Calu3 (cell line): ENCODE measurements at regions not wholly inside any gene's neighbourhood (a gene's known extent, or its start where the extent isn't known, plus 50 kb on each side); places are given as distances from the start of the nearest gene placed in this dataset.

Experiments used
- BruUV-seq: library from RNA; stranded (reverse); fragments of 400-500 nt; replicated peaks from 2 replicates; lab custom pipeline; 2021; lab: Mats Ljungman, UMichigan
- CTCF ChIA-PET: fragments of 300-600 bp; sonication (Branson Sonifier 250); formaldehyde crosslinking; loops from one replicate; lab custom pipeline; 2022; ENCODE audit warnings: antibody characterized with exemption; lab: Charles Lee
- DNase-seq: peaks from one replicate; pipeline ENCODE4 v3.0.0; 2022
- H3K27ac Mint-ChIP-seq: one replicate; pipeline ENCODE4 v1.8.0; 2022; ENCODE audit warnings: mixed read lengths; ENCODE audit not compliant: unreplicated experiment
- H3K27me3 Mint-ChIP-seq: one replicate; pipeline ENCODE4 v1.8.0; 2022; ENCODE audit warnings: mixed read lengths; ENCODE audit not compliant: unreplicated experiment
- H3K36me3 Mint-ChIP-seq: one replicate; pipeline ENCODE4 v1.8.0; 2022; ENCODE audit warnings: mild to moderate bottlenecking, moderate library complexity, mixed read lengths; ENCODE audit not compliant: insufficient read depth, unreplicated experiment
- H3K4me1 Mint-ChIP-seq: one replicate; pipeline ENCODE4 v1.8.0; 2022; ENCODE audit warnings: mild to moderate bottlenecking, low read depth, mixed read lengths; ENCODE audit not compliant: unreplicated experiment
- H3K4me3 Mint-ChIP-seq: one replicate; pipeline ENCODE4 v1.8.0; 2022; ENCODE audit warnings: mild to moderate bottlenecking, low read depth, moderate library complexity, mixed read lengths; ENCODE audit not compliant: unreplicated experiment
- H3K9me3 Mint-ChIP-seq: one replicate; pipeline ENCODE4 v1.8.0; 2022; ENCODE audit warnings: low read depth, mixed read lengths; ENCODE audit not compliant: unreplicated experiment
- CTCF ChIP-seq: fragments of 200-600 bp; IDR thresholded peaks from one replicate; pipeline ENCODE4 v1.8.0; 2022; ENCODE audit warnings: antibody characterized with exemption; ENCODE audit not compliant: unreplicated experiment
- intact Hi-C: fragments of 100-400 bp; cut with micrococcal nuclease; formaldehyde crosslinking; loops from one replicate; pipeline ENCODE4 v1.10.0; 2022; ENCODE audit not compliant: unreplicated experiment

DNA sequence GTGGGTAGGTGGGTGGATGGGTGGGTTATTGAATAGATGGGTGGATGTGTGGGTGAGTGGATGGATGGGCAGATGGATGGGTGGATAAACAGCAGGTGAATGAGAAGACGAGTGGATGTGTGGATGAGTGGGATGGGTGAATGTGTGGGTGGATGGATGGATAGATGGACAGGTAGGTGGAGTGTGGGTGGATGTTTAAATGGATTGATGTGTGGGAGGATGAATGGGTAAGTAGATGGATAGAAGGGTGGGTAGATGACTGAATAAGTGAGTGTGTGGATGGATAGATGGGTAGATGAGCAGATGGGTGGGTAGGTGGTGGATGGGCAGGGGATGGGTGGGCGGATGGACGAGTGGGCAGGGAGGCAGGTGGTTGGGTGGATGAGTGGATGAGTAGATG lies 397.6 kb upstream of the IRX4 start:
- Mint-ChIP-seq H3K27me3 (no peaks in the 10 kb centered on the region), H3K36me3 (no peaks in the 10 kb centered on the region), H3K27ac (no peak overlapping the region), H3K4me3 (no peak overlapping the region), H3K9me3 (peaks cover 12% of the 10 kb centered on the region), H3K4me1 (no peaks in the 10 kb centered on the region)
- no peak for TF ChIP-seq CTCF
- intact Hi-C loops = no loop called here
- CTCF ChIA-PET = no interaction called here
- no TSS peak for BruUV-seq
- DNase-seq = no peak

DNA sequence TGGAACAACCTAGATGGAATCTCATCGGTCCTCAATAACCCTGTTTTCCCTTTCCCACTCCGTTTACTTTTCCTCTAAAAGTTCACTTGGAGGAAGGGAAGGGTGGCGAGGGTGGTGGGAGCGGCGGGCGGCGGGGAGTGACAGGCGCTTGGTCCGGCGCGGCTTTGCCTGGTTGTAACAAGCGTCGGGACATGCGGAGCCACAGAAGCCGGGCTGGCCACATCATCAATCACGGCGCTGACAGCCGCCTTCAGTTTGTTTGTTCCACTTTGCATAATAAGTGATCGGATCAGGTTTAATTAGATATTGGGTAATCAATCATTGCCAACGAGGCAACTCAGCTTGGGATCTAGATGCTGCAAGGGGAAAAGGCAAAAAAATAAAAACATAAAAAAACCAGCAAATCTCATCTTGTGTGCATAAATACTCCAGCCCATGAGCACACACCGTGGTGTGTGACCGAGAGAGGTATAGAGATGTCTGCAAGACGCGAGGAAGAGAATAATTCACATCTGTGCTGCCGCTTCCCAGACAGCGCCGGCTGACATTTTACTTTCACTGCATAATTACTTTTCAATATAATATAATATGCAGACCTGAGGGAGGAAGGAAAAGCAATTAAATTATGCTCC lies 396.2 kb upstream of the IRX4 start:
- no TSS peak for BruUV-seq
- Mint-ChIP-seq H3K9me3 (peaks cover 18% of the 10 kb centered on the region), H3K4me1 (no peaks in the 10 kb centered on the region), H3K4me3 (no peak overlapping the region), H3K36me3 (no peaks in the 10 kb centered on the region), H3K27me3 (no peaks in the 10 kb centered on the region), H3K27ac (no peak overlapping the region)
- DNase-seq = no peak
- CTCF ChIA-PET = no interaction called here
- intact Hi-C loops = no loop called here
- TF ChIP-seq CTCF = no peak

- H3K9me3 Mint-ChIP-seq = peaks cover 18% of the 10 kb centered on the region
- H3K36me3 Mint-ChIP-seq = no peaks in the 10 kb centered on the region
- no peaks in the 10 kb centered on the region for H3K4me1 Mint-ChIP-seq
- no peak overlapping the region for H3K27ac Mint-ChIP-seq
- no peak for DNase-seq
- H3K27me3 Mint-ChIP-seq = no peaks in the 10 kb centered on the region
- CTCF ChIA-PET = no interaction called here
- no peak for TF ChIP-seq CTCF
- no peak overlapping the region for H3K4me3 Mint-ChIP-seq
- intact Hi-C loops = no loop called here
- BruUV-seq = no TSS peak
Measured at GRCh38 chr5:2277886-2278285, 395.2 kb upstream of the IRX4 start.

DNA sequence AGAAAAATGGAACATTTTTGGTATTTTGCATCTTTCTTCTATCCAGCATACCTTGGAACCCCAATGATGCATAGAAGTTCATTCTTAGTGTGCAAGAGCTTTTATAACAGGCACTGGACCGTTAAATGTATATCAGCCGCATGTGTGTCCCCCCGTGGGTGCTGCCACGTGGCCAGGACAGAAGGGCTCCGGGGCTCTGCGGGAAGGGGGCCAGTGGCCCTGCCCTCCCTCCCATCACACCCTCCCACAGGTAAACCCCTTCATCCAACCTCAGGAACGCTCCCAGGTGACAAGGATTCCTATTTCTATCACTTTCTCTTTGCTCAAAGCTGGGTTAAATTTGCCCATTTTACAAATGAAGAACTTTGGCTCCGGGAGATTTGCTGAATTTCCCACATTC lies 393.4 kb upstream of the IRX4 start:
- Mint-ChIP-seq H3K27ac (no peak overlapping the region), H3K4me3 (no peak overlapping the region), H3K27me3 (no peaks in the 10 kb centered on the region), H3K4me1 (no peaks in the 10 kb centered on the region), H3K36me3 (no peaks in the 10 kb centered on the region), H3K9me3 (peaks cover 14% of the 10 kb centered on the region)
- TF ChIP-seq CTCF = no peak
- no peak for DNase-seq
- CTCF ChIA-PET = no interaction called here
- intact Hi-C loops = no loop called here
- BruUV-seq = no TSS peak
